SU-DHL-6 (cell line): ENCODE measurements at regions not wholly inside any gene's neighbourhood (a gene's known extent, or its start where the extent isn't known, plus 50 kb on each side); places are given as distances from the start of the nearest gene placed in this dataset.

ENCODE experiments used
- H2AFZ ChIP-seq: fragments of 200-600 bp; sonication (generic); 2 replicates; pipeline ENCODE4 v1.6.1; 2014; ENCODE audit warnings: low read depth, mild to moderate bottlenecking, moderate library complexity, mixed read lengths, antibody characterized with exemption, low read length; ENCODE audit not compliant: severe bottlenecking
- H3F3A ChIP-seq: fragments of 200-600 bp; shearing (Covaris generic); 2 replicates; pipeline ENCODE4 v1.6.0; 2016; ENCODE audit warnings: antibody characterized with exemption, mild to moderate bottlenecking; ENCODE audit not compliant: insufficient read depth
- H3K27ac ChIP-seq: fragments of 200-600 bp; sonication (generic); 2 replicates; pipeline ENCODE4 v1.5.1; 2016; ENCODE audit warnings: low read depth, mild to moderate bottlenecking, low read length, moderate library complexity, mixed read lengths
- H3K27me3 ChIP-seq: fragments of 200-600 bp; sonication (generic), shearing (Covaris generic); 2 replicates; pipeline ENCODE4 v1.6.0; 2014; ENCODE audit warnings: mild to moderate bottlenecking, low read length
- H3K36me3 ChIP-seq: fragments of 200-600 bp; sonication (generic); 2 replicates; pipeline ENCODE4 v1.6.1; 2014; ENCODE audit warnings: mild to moderate bottlenecking, low read length, mixed read lengths
- H3K4me2 ChIP-seq: fragments of 300-600, 200-600 bp; shearing (Covaris generic), sonication (generic); 2 replicates; pipeline ENCODE4 v1.6.0; 2014; ENCODE audit warnings: low read length, low read depth, mild to moderate bottlenecking; ENCODE audit not compliant: poor library complexity, severe bottlenecking
- H3K4me3 ChIP-seq: fragments of 200-600 bp; sonication (generic); 2 replicates; pipeline ENCODE4 v1.5.1; 2014; ENCODE audit warnings: antibody characterized with exemption, low read length, mild to moderate bottlenecking, mixed read lengths; ENCODE audit not compliant: insufficient read depth, poor library complexity, severe bottlenecking
- H3K79me2 ChIP-seq: fragments of 200-600 bp; sonication (generic); 2 replicates; pipeline ENCODE4 v1.6.1; 2014; ENCODE audit warnings: mild to moderate bottlenecking, low read length, moderate library complexity; ENCODE audit not compliant: insufficient read depth
- H3K9ac ChIP-seq: fragments of 200-600 bp; sonication (generic); 2 replicates; pipeline ENCODE4 v1.7.0; 2014; ENCODE audit warnings: mild to moderate bottlenecking, low read length
- H3K9me2 ChIP-seq: fragments of 200-600 bp; sonication (generic); replicated peaks from 2 replicates; pipeline ENCODE4 v1.6.1; 2014; ENCODE audit warnings: low read length; ENCODE audit not compliant: insufficient read depth
- H3K9me3 ChIP-seq: fragments of 200-600 bp; sonication (generic); 2 replicates; pipeline ENCODE4 v1.6.1; 2014; ENCODE audit warnings: low read length, mixed read lengths; ENCODE audit not compliant: insufficient read depth
- H4K20me1 ChIP-seq: fragments of 200-600 bp; sonication (generic); 2 replicates; pipeline ENCODE4 v1.6.1; 2014; ENCODE audit warnings: low read depth, mild to moderate bottlenecking, antibody characterized with exemption, low read length, moderate library complexity, mixed read lengths
- CTCF ChIP-seq: fragments of 200-600 bp; sonication (generic); IDR thresholded peaks from one replicate; pipeline ENCODE4 v1.5.1; 2017; ENCODE audit warnings: antibody characterized with exemption, mild to moderate bottlenecking, low read length, moderate library complexity; ENCODE audit not compliant: insufficient read depth, poor library complexity, severe bottlenecking
- EZH2phosphoT487 ChIP-seq: fragments of 200-600 bp; sonication (generic), shearing (Covaris generic); conservative IDR thresholded peaks from 2 replicates; pipeline ENCODE4 v1.6.1; 2018; ENCODE audit warnings: mild to moderate bottlenecking, antibody characterized with exemption, low read length, moderate library complexity, mixed read lengths

- Histone ChIP-seq H3K9me2 (no peaks in the 10 kb centered on the region), H3K4me2 (no peak overlapping the region), H3K79me2 (no peaks in the 10 kb centered on the region), H3K36me3 (no peaks in the 10 kb centered on the region), H3K9me3 (no peaks in the 10 kb centered on the region), H4K20me1 (no peaks in the 10 kb centered on the region), H3K27ac (no peak overlapping the region), H3F3A (no peaks in the 10 kb centered on the region), H3K9ac (no peak overlapping the region), H3K27me3 (no peaks in the 10 kb centered on the region), H2AFZ (no peak overlapping the region), H3K4me3 (no peak overlapping the region)
- TF ChIP-seq EZH2phosphoT487 (no peak), CTCF (no peak)
Observed at GRCh38 chr7:54091322-54091721, 450.9 kb upstream of the VSTM2A start.

GRCh38 chr7:54097886-54098285 is 444.3 kb upstream of the VSTM2A start:
- Histone ChIP-seq H3K36me3 (no peaks in the 10 kb centered on the region), H3K27me3 (no peaks in the 10 kb centered on the region), H2AFZ (no peak overlapping the region), H3K27ac (no peak overlapping the region), H3K9ac (no peak overlapping the region), H3K79me2 (no peaks in the 10 kb centered on the region), H3K4me3 (no peak overlapping the region), H3K9me3 (no peaks in the 10 kb centered on the region), H4K20me1 (no peaks in the 10 kb centered on the region), H3F3A (no peaks in the 10 kb centered on the region), H3K4me2 (no peak overlapping the region), H3K9me2 (no peaks in the 10 kb centered on the region)
- TF ChIP-seq EZH2phosphoT487 (no peak), CTCF (no peak)

- H3K27ac ChIP-seq: no peak overlapping the region
- no peaks in the 10 kb centered on the region for H3K79me2 ChIP-seq
- no peaks in the 10 kb centered on the region for H3K36me3 ChIP-seq
- H3K9me3 ChIP-seq: no peaks in the 10 kb centered on the region
- H3K9ac ChIP-seq: no peak overlapping the region
- H3F3A ChIP-seq: no peaks in the 10 kb centered on the region
- H3K9me2 ChIP-seq: no peaks in the 10 kb centered on the region; the same call in 1 of the 2 replicates
- TF ChIP-seq EZH2phosphoT487 (no peak), CTCF (no peak)
- H3K4me2 ChIP-seq: no peak overlapping the region
- no peak overlapping the region for H3K4me3 ChIP-seq
- H3K27me3 ChIP-seq: no peaks in the 10 kb centered on the region
- no peaks in the 10 kb centered on the region for H4K20me1 ChIP-seq
- no peak overlapping the region for H2AFZ ChIP-seq
Observed at GRCh38 chr7:54109501-54109900, 432.7 kb upstream of the VSTM2A start.
